K562 (cell line): ENCODE measurements at regions not wholly inside any gene's neighbourhood (a gene's known extent, or its start where the extent isn't known, plus 50 kb on each side); places are given as distances from the start of the nearest gene placed in this dataset.

Experiments
- ATAC-seq: fragments of 200-7000 bp; cut with Tn5 transposase; 3 replicates; pipeline ENCODE4 v1.9.1; 2020; ENCODE audit warnings: moderate library complexity
- BruUV-seq: library from RNA; stranded (reverse); fragments of 400-500 nt; replicated peaks from 2 replicates; lab custom pipeline; 2021; lab: Mats Ljungman, UMichigan
- CTCF ChIA-PET: fragments of 300-600 bp; formaldehyde crosslinking; extraction: SDS; loops from one replicate; lab custom pipeline; 2021; ENCODE audit warnings: low intra/inter-chr PET ratio; lab: Yijun Ruan, JAX
- POLR2A ChIA-PET: fragments of 300-600, 350-650 bp; sonication (Branson Sonifier 250); formaldehyde crosslinking; extraction: SDS; loops from one replicate; lab custom pipeline; 2021; ENCODE audit warnings: antibody characterized with exemption, inconsistent platforms; lab: Yijun Ruan, JAX
- DNase-seq, 4 experiments: peaks; one replicate each; pipeline versions ENCODE4 v3.0.0 to v3.0.0-alpha.2; 2011 to 2018; ENCODE audit warnings: low spot score in 3 of 4, mixed read lengths in 3 of 4; ENCODE audit errors: extremely low read depth in 1 of 4
- FAIRE-seq: peaks from 2 replicates; lab custom pipeline; 2011; peaks lifted over from hg19 to GRCh38; lab: Jason Lieb, UNC
- H2AFZ ChIP-seq: 2 replicates; pipeline ENCODE4 v1.6.0; 2011; ENCODE audit warnings: low read depth, low read length, control low read depth, inconsistent platforms
- H3K27ac ChIP-seq: fragments of 200-600 bp; 3 replicates; pipeline ENCODE4 v1.8.0; 2011; ENCODE audit warnings: low read depth, mild to moderate bottlenecking, control low read depth, inconsistent platforms, low read length, moderate library complexity, mixed read lengths; ENCODE audit errors: extremely low read depth
- H3K27me3 ChIP-seq, 2 experiments: fragments of 300-600 bp in 1 of 2; 2 replicates in 1 of 2; 3 replicates in 1 of 2; pipeline versions ENCODE4 v1.6.0 to v1.8.0; 2011; ENCODE audit warnings: inconsistent platforms in 2 of 2, low read length in 2 of 2, mild to moderate bottlenecking in 1 of 2, mixed read lengths in 1 of 2, moderate library complexity in 1 of 2; ENCODE audit not compliant: control insufficient read depth in 2 of 2, insufficient read depth in 2 of 2
- H3K36me3 ChIP-seq: fragments of 300-600 bp; 3 replicates; pipeline ENCODE4 v1.8.0; 2011; ENCODE audit warnings: mild to moderate bottlenecking, low read length, inconsistent platforms; ENCODE audit not compliant: control insufficient read depth, insufficient read depth
- H3K4me1 ChIP-seq, 2 experiments: fragments of 200-600 bp in 1 of 2; replicated peaks in 1 of 2; 2 replicates in 1 of 2; 3 replicates in 1 of 2; pipeline versions ENCODE4 v1.5.1 to v1.8.0; 2011; ENCODE audit warnings: inconsistent platforms in 2 of 2, low read length in 2 of 2, mild to moderate bottlenecking in 1 of 2, mixed read lengths in 1 of 2, moderate library complexity in 1 of 2; ENCODE audit not compliant: control insufficient read depth in 2 of 2, insufficient read depth in 2 of 2
- H3K4me2 ChIP-seq: 2 replicates; pipeline ENCODE4 v1.6.1; 2011; ENCODE audit warnings: low read length, control low read depth, inconsistent platforms, mixed read lengths; ENCODE audit not compliant: insufficient read depth
- H3K4me3 ChIP-seq: fragments of 200-600 bp; sonication (generic), shearing (Covaris generic); 2 replicates; pipeline ENCODE4 v1.5.1; 2016; ENCODE audit warnings: control low read depth, inconsistent platforms
- H3K79me2 ChIP-seq: fragments of 200-600 bp; 3 replicates; pipeline ENCODE4 v1.8.0; 2011; ENCODE audit warnings: low read length, inconsistent platforms; ENCODE audit not compliant: control insufficient read depth, insufficient read depth
- H3K9ac ChIP-seq, 2 experiments: 2 replicates each; pipeline versions ENCODE4 v1.6.0 to v1.6.1; 2011; ENCODE audit warnings: low read depth in 2 of 2, low read length in 2 of 2, control low read depth in 1 of 2, inconsistent platforms in 1 of 2, mild to moderate bottlenecking in 1 of 2, mixed read lengths in 1 of 2; ENCODE audit not compliant: insufficient read depth in 1 of 2
- H3K9me1 ChIP-seq: one replicate; pipeline ENCODE4 v1.6.0; 2011; ENCODE audit warnings: inconsistent platforms, mild to moderate bottlenecking, low read length, moderate library complexity; ENCODE audit not compliant: control insufficient read depth, insufficient read depth
- H3K9me3 ChIP-seq: replicated peaks from 2 replicates; pipeline ENCODE4 v1.5.1; 2011; ENCODE audit warnings: low read depth, low read length, inconsistent platforms; ENCODE audit not compliant: control insufficient read depth, insufficient read depth
- H4K20me1 ChIP-seq: replicated peaks from 2 replicates; pipeline ENCODE4 v1.6.1; 2011; ENCODE audit warnings: low read length, inconsistent platforms, mixed read lengths; ENCODE audit not compliant: control insufficient read depth, insufficient read depth
- ELF4 ChIP-seq: fragments of 450-650 bp; formaldehyde crosslinking; IDR thresholded peaks from 2 replicates; pipeline ENCODE4 v1.4.0; 2022; ENCODE audit warnings: missing genetic modification characterization
- FUS ChIP-seq: fragments of 200-400 bp; formaldehyde crosslinking; optimal IDR thresholded peaks from 2 replicates; pipeline ENCODE3; 2017; ENCODE audit warnings: low read depth, low read length
- GABPB1 ChIP-seq: sonication (generic); formaldehyde crosslinking; IDR thresholded peaks from 2 replicates; pipeline ENCODE4 v1.8.0; 2022; ENCODE audit warnings: mild to moderate bottlenecking, missing genetic modification reagents
- HNRNPL ChIP-seq: fragments of 200-400 bp; formaldehyde crosslinking; IDR thresholded peaks from 2 replicates; pipeline ENCODE4 v1.6.1; 2017; ENCODE audit warnings: low read depth, mild to moderate bottlenecking, low read length
- RAD21 ChIP-seq, 2 experiments: fragments of 250-450 bp in 1 of 2; fragments of 450-650 bp in 1 of 2; sonication (Bioruptor Pico) in 1 of 2; formaldehyde crosslinking in 1 of 2; IDR thresholded peaks in 1 of 2; conservative IDR thresholded peaks in 1 of 2; 2 replicates each; pipeline versions ENCODE4 v1.4.0 to v1.8.0; 2020 to 2022; ENCODE audit warnings: mild to moderate bottlenecking in 2 of 2, moderate library complexity in 1 of 2
- ZBTB11 ChIP-seq, 3 experiments: fragments of 200-800 bp in 1 of 3; fragments of 250-450 bp in 1 of 3; fragments of 450-650 bp in 1 of 3; sonication (Bioruptor Pico) in 1 of 3; sonication (Bioruptor generic) in 1 of 3; formaldehyde crosslinking in 1 of 3; IDR thresholded peaks; 2 replicates each; pipeline versions ENCODE4 v1.6.1 to v1.8.0; 2016 to 2022; ENCODE audit warnings: mild to moderate bottlenecking in 2 of 3, missing genetic modification characterization in 2 of 3, missing compliant biosample characterization in 1 of 3, moderate library complexity in 1 of 3
- WGBS: fragments of 100-300 bp; shearing (Covaris generic); methylation state at CpG from one replicate; pipeline ENCODE4 v1.1.6; 2016; ENCODE audit warnings: low coverage, mixed read lengths; ENCODE audit not compliant: insufficient coverage; ENCODE audit errors: missing lambda C conversion rate; 5-methylcytosine and 5-hydroxymethylcytosine counted together
- in situ Hi-C: fragments of 300-500 bp; cut with MboI; formaldehyde crosslinking; loops from 4 replicates; pipeline ENCODE4 v1.15.0; 2018; ENCODE audit warnings: inconsistent platforms, mixed read lengths
- intact Hi-C: fragments of 100-400 bp; cut with micrococcal nuclease; formaldehyde crosslinking; loops from 2 replicates; pipeline ENCODE4 v1.14.2; 2022
- TF ChIP-seq, protein P1 (sequence below): sonication (generic); formaldehyde crosslinking; IDR thresholded peaks from 2 replicates; pipeline ENCODE4 v1.8.1; 2023; ENCODE audit warnings: mild to moderate bottlenecking, missing genetic modification reagents

DNA sequence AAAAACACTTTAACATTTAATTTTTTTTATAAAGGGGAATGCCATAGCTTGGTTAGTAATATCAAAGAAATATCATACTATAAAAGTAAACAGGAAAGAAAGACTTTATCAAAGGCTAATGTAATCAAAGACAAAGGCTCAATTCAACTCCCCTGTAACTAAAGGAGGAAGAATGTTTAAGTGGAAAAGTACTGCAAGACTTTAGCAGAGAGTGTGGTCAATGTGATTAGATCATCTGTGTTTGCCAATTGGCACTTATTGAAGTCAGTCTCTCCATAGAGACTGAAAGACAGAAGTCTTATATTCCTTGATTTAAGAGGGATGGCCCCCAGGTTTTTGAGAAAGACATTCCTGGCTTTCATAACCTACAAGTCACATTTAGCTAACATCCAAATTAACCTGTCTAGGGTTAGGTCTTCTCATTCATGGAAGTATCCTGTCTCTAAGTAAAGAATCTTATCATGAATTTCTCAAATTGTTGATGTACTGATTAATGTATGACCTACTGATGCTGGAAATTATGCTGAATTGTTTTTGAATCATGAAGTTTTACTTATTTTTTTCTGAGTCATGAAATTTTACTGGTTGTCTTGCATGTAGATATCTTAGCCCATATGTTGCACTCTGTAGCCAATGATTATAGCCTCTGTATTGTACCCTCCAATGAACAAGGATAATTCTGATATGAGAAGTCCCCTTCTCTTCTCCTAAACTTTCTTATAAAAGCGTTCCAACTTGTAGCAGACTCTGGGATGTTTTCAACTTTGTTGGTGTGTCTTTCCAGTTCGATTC lies 65.4 kb downstream of the ATXN7L3B start:
- Histone ChIP-seq H3K9me3 (no peaks in the 10 kb centered on the region), H3K9ac (no peak overlapping the region), H3K79me2 (no peaks in the 10 kb centered on the region), H3K27me3 (no peaks in the 10 kb centered on the region), H4K20me1 (no peaks in the 10 kb centered on the region), H3K4me1 (no peaks in the 10 kb centered on the region), H3K36me3 (no peaks in the 10 kb centered on the region), H2AFZ (no peak overlapping the region), H3K4me2 (no peak overlapping the region), H3K27ac (no peak overlapping the region), H3K4me3 (no peak overlapping the region), H3K9me1 (no peaks in the 10 kb centered on the region)
- TF ChIP-seq ELF4 (no peak), ZBTB11 (CRISPR knock-in tag; IDR thresholded peaks at IDR 0.05) (no peak), FUS (no peak), GABPB1 (CRISPR knock-in tag) (no peak), HNRNPL (0 out of 2 replicates have a peak, but pooled peaks have one; percentile 17), RAD21 (CRISPR knock-in tag; conservative IDR thresholded peaks at IDR 0.05 in 1 of 2, IDR thresholded peaks at IDR 0.05 in 1 of 2) (no peak)
- TF ChIP-seq, protein P1, sequence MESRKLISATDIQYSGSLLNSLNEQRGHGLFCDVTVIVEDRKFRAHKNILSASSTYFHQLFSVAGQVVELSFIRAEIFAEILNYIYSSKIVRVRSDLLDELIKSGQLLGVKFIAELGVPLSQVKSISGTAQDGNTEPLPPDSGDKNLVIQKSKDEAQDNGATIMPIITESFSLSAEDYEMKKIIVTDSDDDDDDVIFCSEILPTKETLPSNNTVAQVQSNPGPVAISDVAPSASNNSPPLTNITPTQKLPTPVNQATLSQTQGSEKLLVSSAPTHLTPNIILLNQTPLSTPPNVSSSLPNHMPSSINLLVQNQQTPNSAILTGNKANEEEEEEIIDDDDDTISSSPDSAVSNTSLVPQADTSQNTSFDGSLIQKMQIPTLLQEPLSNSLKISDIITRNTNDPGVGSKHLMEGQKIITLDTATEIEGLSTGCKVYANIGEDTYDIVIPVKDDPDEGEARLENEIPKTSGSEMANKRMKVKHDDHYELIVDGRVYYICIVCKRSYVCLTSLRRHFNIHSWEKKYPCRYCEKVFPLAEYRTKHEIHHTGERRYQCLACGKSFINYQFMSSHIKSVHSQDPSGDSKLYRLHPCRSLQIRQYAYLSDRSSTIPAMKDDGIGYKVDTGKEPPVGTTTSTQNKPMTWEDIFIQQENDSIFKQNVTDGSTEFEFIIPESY (CRISPR knock-in tag): no peak
- BruUV-seq: no TSS peak
- ChIA-PET POLR2A (no interaction called here), CTCF (no interaction called here)
- 0% methylated on average over 2 of the region's 2 CpGs for WGBS
- in situ Hi-C loops: no loop called here
- no peak for DNase-seq
- FAIRE-seq: no peak
- no peak for ATAC-seq
- intact Hi-C loops: no loop called here
